ENCODE measurements at regions not wholly inside any gene's neighbourhood (a gene's known extent, or its start where the extent isn't known, plus 50 kb on each side); places are given as distances from the start of the nearest gene placed in this dataset.

GRCh38 chr18:78895207-78896001, 84.2 kb upstream of the SALL3 start:
- TF ChIP-seq POLR2A (IDR thresholded peaks at IDR 0.05) (no peak), CTCF (IDR thresholded peaks at IDR 0.05) (no peak)

Measured in heart left ventricle (tissue), 13 donors.